Skeletal muscle satellite cell (primary cell): ENCODE measurements at regions not wholly inside any gene's neighbourhood (a gene's known extent, or its start where the extent isn't known, plus 50 kb on each side); places are given as distances from the start of the nearest gene placed in this dataset.

ENCODE experiments used
- H3K27me3 ChIP-seq: 2 replicates; pipeline ENCODE4 v1.7.0; 2013; ENCODE audit warnings: low read length; ENCODE audit not compliant: control insufficient read depth, insufficient read depth
- H3K36me3 ChIP-seq: 2 replicates; pipeline ENCODE4 v1.7.0; 2013; ENCODE audit warnings: mild to moderate bottlenecking, control low read depth, low read length; ENCODE audit not compliant: insufficient read depth
- H3K4me1 ChIP-seq: 2 replicates; pipeline ENCODE4 v1.7.0; 2013; ENCODE audit warnings: low read length; ENCODE audit not compliant: control insufficient read depth, insufficient read depth
- H3K4me2 ChIP-seq: 2 replicates; pipeline ENCODE4 v1.7.0; 2013; ENCODE audit warnings: mild to moderate bottlenecking, low read length
- H3K4me3 ChIP-seq: 2 replicates; pipeline ENCODE4 v1.7.0; 2013; ENCODE audit warnings: low read length
- H3K9ac ChIP-seq: 2 replicates; pipeline ENCODE4 v1.7.0; 2013; ENCODE audit warnings: mild to moderate bottlenecking, low read depth, low read length, moderate library complexity
- H3K9me3 ChIP-seq: replicated peaks from 2 replicates; pipeline ENCODE4 v1.7.0; 2013; ENCODE audit warnings: mild to moderate bottlenecking, control low read depth, low read length

- H3K27me3 ChIP-seq: no peaks in the 10 kb centered on the region
Observed at GRCh38 chr22:48042621-48043395, 1280.4 kb downstream of the TBC1D22A start.

GRCh38 chr22:48039326-48039725, 1276.9 kb downstream of the TBC1D22A start:
- Histone ChIP-seq H3K4me1 (no peaks in the 10 kb centered on the region), H3K9me3 (peaks cover 21% of the 10 kb centered on the region), H3K27me3 (no peaks in the 10 kb centered on the region), H3K4me2 (no peak overlapping the region), H3K36me3 (no peaks in the 10 kb centered on the region), H3K4me3 (no peak overlapping the region), H3K9ac (no peak overlapping the region)

More at GRCh38 chr22:48042621-48043395, 1280.4 kb downstream of the TBC1D22A start:
- H3K9me3 ChIP-seq: peaks cover 20% of the 10 kb centered on the region
- no peak overlapping the region for H3K4me3 ChIP-seq
- no peak overlapping the region for H3K9ac ChIP-seq
- H3K36me3 ChIP-seq: no peaks in the 10 kb centered on the region
- no peak overlapping the region for H3K4me2 ChIP-seq
- H3K4me1 ChIP-seq: no peaks in the 10 kb centered on the region

- Histone ChIP-seq H3K4me2 (no peak overlapping the region), H3K36me3 (no peaks in the 10 kb centered on the region), H3K27me3 (no peaks in the 10 kb centered on the region), H3K9ac (no peak overlapping the region), H3K4me1 (no peaks in the 10 kb centered on the region), H3K9me3 (peaks cover 11% of the 10 kb centered on the region), H3K4me3 (no peak overlapping the region)
Observed at GRCh38 chr22:48037618-48038017, 1275.2 kb downstream of the TBC1D22A start.

GRCh38 chr22:48035897-48036296, 1273.4 kb downstream of the TBC1D22A start:
- H3K4me2 ChIP-seq: no peak overlapping the region
- no peaks in the 10 kb centered on the region for H3K36me3 ChIP-seq
- no peaks in the 10 kb centered on the region for H3K4me1 ChIP-seq
- no peak overlapping the region for H3K4me3 ChIP-seq
- H3K9ac ChIP-seq: no peak overlapping the region
- peaks cover 8% of the 10 kb centered on the region for H3K9me3 ChIP-seq
- H3K27me3 ChIP-seq: no peaks in the 10 kb centered on the region

GRCh38 chr22:48031589-48031988, 1269.1 kb downstream of the TBC1D22A start:
- Histone ChIP-seq H3K4me3 (no peak overlapping the region), H3K4me1 (no peaks in the 10 kb centered on the region), H3K9me3 (peaks cover 1% of the 10 kb centered on the region), H3K27me3 (no peaks in the 10 kb centered on the region), H3K9ac (no peak overlapping the region), H3K4me2 (no peak overlapping the region), H3K36me3 (no peaks in the 10 kb centered on the region)

- no peak overlapping the region for H3K4me2 ChIP-seq
- no peaks in the 10 kb centered on the region for H3K36me3 ChIP-seq
- no peak overlapping the region for H3K4me3 ChIP-seq
- H3K9me3 ChIP-seq: peaks cover 11% of the 10 kb centered on the region
- no peaks in the 10 kb centered on the region for H3K4me1 ChIP-seq
- H3K9ac ChIP-seq: no peak overlapping the region
- no peaks in the 10 kb centered on the region for H3K27me3 ChIP-seq
Observed at GRCh38 chr22:48025096-48025495, 1262.6 kb downstream of the TBC1D22A start.

GRCh38 chr22:48021991-48022401, 1259.5 kb downstream of the TBC1D22A start:
- Histone ChIP-seq H3K36me3 (no peaks in the 10 kb centered on the region), H3K9ac (no peak overlapping the region), H3K4me3 (no peak overlapping the region), H3K4me2 (no peak overlapping the region), H3K27me3 (no peaks in the 10 kb centered on the region), H3K9me3 (peaks cover 28% of the 10 kb centered on the region), H3K4me1 (no peaks in the 10 kb centered on the region)

- no peak overlapping the region for H3K9ac ChIP-seq
- no peaks in the 10 kb centered on the region for H3K4me1 ChIP-seq
- no peak overlapping the region for H3K4me3 ChIP-seq
- H3K9me3 ChIP-seq: peaks cover 28% of the 10 kb centered on the region
- no peaks in the 10 kb centered on the region for H3K27me3 ChIP-seq
- H3K36me3 ChIP-seq: no peaks in the 10 kb centered on the region
- H3K4me2 ChIP-seq: no peak overlapping the region
Observed at GRCh38 chr22:48018346-48018745, 1255.9 kb downstream of the TBC1D22A start.

GRCh38 chr22:48015701-48016100, 1253.3 kb downstream of the TBC1D22A start:
- no peak overlapping the region for H3K9ac ChIP-seq
- no peaks in the 10 kb centered on the region for H3K27me3 ChIP-seq
- no peak overlapping the region for H3K4me3 ChIP-seq
- H3K36me3 ChIP-seq: no peaks in the 10 kb centered on the region
- H3K4me1 ChIP-seq: no peaks in the 10 kb centered on the region
- peaks cover 28% of the 10 kb centered on the region for H3K9me3 ChIP-seq
- no peak overlapping the region for H3K4me2 ChIP-seq

- Histone ChIP-seq H3K27me3 (no peaks in the 10 kb centered on the region), H3K36me3 (no peaks in the 10 kb centered on the region), H3K9me3 (peaks cover 20% of the 10 kb centered on the region), H3K4me3 (no peak overlapping the region), H3K9ac (no peak overlapping the region), H3K4me1 (no peaks in the 10 kb centered on the region), H3K4me2 (no peak overlapping the region)
Observed at GRCh38 chr22:48004936-48005335, 1242.5 kb downstream of the TBC1D22A start.

GRCh38 chr22:48004038-48004437, 1241.6 kb downstream of the TBC1D22A start:
- Histone ChIP-seq H3K9me3 (peaks cover 21% of the 10 kb centered on the region), H3K9ac (no peak overlapping the region), H3K27me3 (no peaks in the 10 kb centered on the region), H3K4me3 (no peak overlapping the region), H3K4me1 (no peaks in the 10 kb centered on the region), H3K4me2 (no peak overlapping the region), H3K36me3 (no peaks in the 10 kb centered on the region)

GRCh38 chr22:48001101-48001500, 1238.7 kb downstream of the TBC1D22A start:
- no peaks in the 10 kb centered on the region for H3K27me3 ChIP-seq
- H3K9ac ChIP-seq: no peak overlapping the region
- peaks cover 26% of the 10 kb centered on the region for H3K9me3 ChIP-seq
- H3K4me2 ChIP-seq: no peak overlapping the region
- H3K4me1 ChIP-seq: no peaks in the 10 kb centered on the region
- no peak overlapping the region for H3K4me3 ChIP-seq
- no peaks in the 10 kb centered on the region for H3K36me3 ChIP-seq
